GM23338 (cell line): ENCODE measurements at regions not wholly inside any gene's neighbourhood (a gene's known extent, or its start where the extent isn't known, plus 50 kb on each side); places are given as distances from the start of the nearest gene placed in this dataset.

ENCODE experiments used
- ATAC-seq: fragments of 200-7000 bp; cut with Tn5 transposase; 3 replicates; pipeline ENCODE4 v1.9.1; 2020
- DNase-seq: peaks from one replicate; pipeline ENCODE4 v3.0.0-alpha.2; 2015; ENCODE audit warnings: low spot score
- H2AFZ ChIP-seq: fragments of 200-600 bp; sonication (generic); 2 replicates; pipeline ENCODE4 v1.8.0; 2016; ENCODE audit warnings: antibody characterized with exemption, mild to moderate bottlenecking, moderate library complexity
- H3F3A ChIP-seq: fragments of 200-600 bp; sonication (generic); replicated peaks from 2 replicates; pipeline ENCODE4 v1.8.0; 2017; ENCODE audit warnings: antibody characterized with exemption, mixed run types, low read depth
- H3K27ac ChIP-seq: fragments of 200-600 bp; sonication (generic); 2 replicates; pipeline ENCODE4 v1.6.1; 2016; ENCODE audit warnings: low read depth
- H3K27me3 ChIP-seq: fragments of 200-600 bp; sonication (generic); 2 replicates; pipeline ENCODE4 v1.8.0; 2016; ENCODE audit warnings: mild to moderate bottlenecking, mixed run types, moderate library complexity; ENCODE audit not compliant: insufficient read depth
- H3K36me3 ChIP-seq: fragments of 200-600 bp; sonication (generic); 2 replicates; pipeline ENCODE4 v1.8.0; 2016; ENCODE audit warnings: mild to moderate bottlenecking; ENCODE audit not compliant: insufficient read depth
- H3K4me1 ChIP-seq: fragments of 200-600 bp; sonication (generic); 2 replicates; pipeline ENCODE4 v1.8.0; 2016; ENCODE audit warnings: mild to moderate bottlenecking, moderate library complexity; ENCODE audit not compliant: insufficient read depth
- H3K4me2 ChIP-seq: fragments of 200-600 bp; sonication (generic); 2 replicates; pipeline ENCODE4 v1.7.1; 2017; ENCODE audit warnings: mixed run types
- H3K4me3 ChIP-seq: fragments of 200-600 bp; sonication (generic); 2 replicates; pipeline ENCODE4 v1.6.1; 2016; ENCODE audit warnings: mixed run types
- H3K79me2 ChIP-seq: fragments of 200-600 bp; sonication (generic); replicated peaks from 2 replicates; pipeline ENCODE4 v1.8.0; 2017; ENCODE audit warnings: mild to moderate bottlenecking; ENCODE audit not compliant: insufficient read depth
- H3K9me2 ChIP-seq: fragments of 200-600 bp; sonication (generic); 2 replicates; pipeline ENCODE4 v1.8.0; 2017; ENCODE audit not compliant: insufficient read depth
- H4K20me1 ChIP-seq: fragments of 200-600 bp; sonication (generic); replicated peaks from 2 replicates; pipeline ENCODE4 v1.8.0; 2017; ENCODE audit warnings: mild to moderate bottlenecking; ENCODE audit not compliant: insufficient read depth
- H3K27ac Mint-ChIP-seq: 2 replicates; pipeline ENCODE4 v1.8.0; 2020; ENCODE audit warnings: inconsistent platforms, mild to moderate bottlenecking, moderate library complexity, mixed read lengths
- H3K27me3 Mint-ChIP-seq: 3 replicates; pipeline ENCODE4 v1.8.0; 2022; ENCODE audit warnings: low read depth, mild to moderate bottlenecking, moderate library complexity, mixed read lengths, inconsistent platforms; ENCODE audit not compliant: insufficient read depth, poor library complexity
- H3K36me3 Mint-ChIP-seq: 3 replicates; pipeline ENCODE4 v1.8.0; 2021; ENCODE audit warnings: low read depth, mild to moderate bottlenecking, inconsistent platforms, moderate library complexity, mixed read lengths
- H3K4me1 Mint-ChIP-seq: 3 replicates; pipeline ENCODE4 v1.8.0; 2020; ENCODE audit warnings: mild to moderate bottlenecking, inconsistent platforms, mixed read lengths
- H3K4me3 Mint-ChIP-seq: 3 replicates; pipeline ENCODE4 v1.8.0; 2021; ENCODE audit warnings: moderate library complexity, mild to moderate bottlenecking, inconsistent platforms, mixed read lengths
- H3K9me3 Mint-ChIP-seq: 3 replicates; pipeline ENCODE4 v1.8.0; 2020; ENCODE audit warnings: moderate library complexity, mild to moderate bottlenecking, inconsistent platforms, mixed read lengths
- CREB1 ChIP-seq: fragments of 250-450 bp; sonication (Bioruptor Pico); IDR thresholded peaks from 2 replicates; pipeline ENCODE4 v1.5.0; 2020; ENCODE audit warnings: low read depth, mild to moderate bottlenecking, moderate library complexity
- EZH2 ChIP-seq: fragments of 200-600 bp; sonication (generic); IDR thresholded peaks from one replicate; pipeline ENCODE4 v1.8.0; 2017; ENCODE audit warnings: antibody characterized with exemption, mild to moderate bottlenecking, low read depth; ENCODE audit not compliant: unreplicated experiment
- EZH2phosphoT487 ChIP-seq: fragments of 200-600 bp; sonication (generic); IDR thresholded peaks from one replicate; pipeline ENCODE4 v1.8.1; 2018; ENCODE audit warnings: antibody characterized with exemption; ENCODE audit not compliant: unreplicated experiment
- JUNB ChIP-seq: IDR thresholded peaks from one replicate; pipeline ENCODE4 v1.6.1; 2016; ENCODE audit warnings: antibody characterized with exemption; ENCODE audit not compliant: unreplicated experiment
- NANOG ChIP-seq: IDR thresholded peaks from 2 replicates; pipeline ENCODE4 v1.6.1; 2016; ENCODE audit warnings: antibody characterized with exemption, borderline replicate concordance
- POLR2AphosphoS5 ChIP-seq: IDR thresholded peaks from 2 replicates; pipeline ENCODE4 v1.6.1; 2016; ENCODE audit warnings: antibody characterized with exemption, low read depth
- STAT1 ChIP-seq: IDR thresholded peaks from one replicate; pipeline ENCODE4 v1.6.1; 2016; ENCODE audit warnings: antibody characterized with exemption; ENCODE audit not compliant: unreplicated experiment
- ZNF114 ChIP-seq: fragments of 250-450 bp; sonication (Bioruptor Pico); IDR thresholded peaks from 2 replicates; pipeline ENCODE4 v1.5.0; 2020; ENCODE audit warnings: mild to moderate bottlenecking, moderate library complexity
- ZNF331 ChIP-seq: fragments of 250-450 bp; sonication (Bioruptor Pico); IDR thresholded peaks from 2 replicates; pipeline ENCODE4 v1.5.0; 2020; ENCODE audit warnings: low read depth, mild to moderate bottlenecking, moderate library complexity
- TF ChIP-seq, protein P1 (sequence below): IDR thresholded peaks from one replicate; pipeline ENCODE4 v1.6.1; 2018; ENCODE audit warnings: antibody characterized with exemption; ENCODE audit not compliant: unreplicated experiment
- TF ChIP-seq, protein P2 (sequence below): IDR thresholded peaks from 2 replicates; pipeline ENCODE4 v1.6.1; 2016; ENCODE audit warnings: antibody characterized with exemption
- TF ChIP-seq, protein P3 (sequence below), 2 experiments: fragments of 200-600 bp in 1 of 2; sonication (generic) in 1 of 2; conservative IDR thresholded peaks; 2 replicates each; pipeline versions ENCODE4 v1.5.1 to v1.6.1; 2016 to 2017; ENCODE audit warnings: antibody characterized with exemption in 2 of 2, low read depth in 2 of 2, mild to moderate bottlenecking in 2 of 2, moderate library complexity in 1 of 2
- TF ChIP-seq, protein P4 (sequence below): fragments of 250-450 bp; sonication (Bioruptor Pico); IDR thresholded peaks from 2 replicates; pipeline ENCODE4 v1.5.0; 2020; ENCODE audit warnings: mild to moderate bottlenecking, moderate library complexity

DNA sequence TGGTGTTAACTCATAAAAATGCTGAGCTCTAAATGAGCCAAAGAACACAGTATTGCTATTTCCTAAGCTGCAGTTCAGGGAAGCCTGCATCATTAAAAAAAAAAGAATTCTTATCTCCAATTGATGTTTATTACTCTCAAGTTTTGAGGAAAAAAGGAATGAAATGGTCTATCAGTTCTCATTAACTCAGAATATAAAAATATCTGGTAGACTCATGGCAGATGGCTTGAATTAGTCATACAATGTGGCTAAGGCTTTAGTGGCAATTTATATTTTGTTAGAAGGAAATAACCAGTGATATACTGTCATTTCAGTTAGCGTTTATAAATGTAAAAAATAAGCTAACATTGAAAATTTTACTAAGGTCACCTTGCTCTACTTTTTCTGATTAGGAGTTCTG is 1403.4 kb upstream of the C9orf72 start:
- Mint-ChIP-seq H3K9me3 (peaks cover 18% of the 10 kb centered on the region), H3K4me1 (peaks cover 14% of the 10 kb centered on the region), H3K36me3 (peaks cover 25% of the 10 kb centered on the region), H3K27me3 (peaks cover 2% of the 10 kb centered on the region), H3K27ac (no peak overlapping the region), H3K4me3 (no peak overlapping the region)
- no peaks in the 10 kb centered on the region for H3K4me1 ChIP-seq
- H4K20me1 ChIP-seq, result no peaks in the 10 kb centered on the region
- H3K36me3 ChIP-seq, result no peaks in the 10 kb centered on the region
- H2AFZ ChIP-seq, result no peak overlapping the region
- H3K27me3 ChIP-seq, result no peaks in the 10 kb centered on the region
- H3K27ac ChIP-seq, result no peak overlapping the region
- no peak for TF ChIP-seq JUNB
- TF ChIP-seq, protein P1, sequence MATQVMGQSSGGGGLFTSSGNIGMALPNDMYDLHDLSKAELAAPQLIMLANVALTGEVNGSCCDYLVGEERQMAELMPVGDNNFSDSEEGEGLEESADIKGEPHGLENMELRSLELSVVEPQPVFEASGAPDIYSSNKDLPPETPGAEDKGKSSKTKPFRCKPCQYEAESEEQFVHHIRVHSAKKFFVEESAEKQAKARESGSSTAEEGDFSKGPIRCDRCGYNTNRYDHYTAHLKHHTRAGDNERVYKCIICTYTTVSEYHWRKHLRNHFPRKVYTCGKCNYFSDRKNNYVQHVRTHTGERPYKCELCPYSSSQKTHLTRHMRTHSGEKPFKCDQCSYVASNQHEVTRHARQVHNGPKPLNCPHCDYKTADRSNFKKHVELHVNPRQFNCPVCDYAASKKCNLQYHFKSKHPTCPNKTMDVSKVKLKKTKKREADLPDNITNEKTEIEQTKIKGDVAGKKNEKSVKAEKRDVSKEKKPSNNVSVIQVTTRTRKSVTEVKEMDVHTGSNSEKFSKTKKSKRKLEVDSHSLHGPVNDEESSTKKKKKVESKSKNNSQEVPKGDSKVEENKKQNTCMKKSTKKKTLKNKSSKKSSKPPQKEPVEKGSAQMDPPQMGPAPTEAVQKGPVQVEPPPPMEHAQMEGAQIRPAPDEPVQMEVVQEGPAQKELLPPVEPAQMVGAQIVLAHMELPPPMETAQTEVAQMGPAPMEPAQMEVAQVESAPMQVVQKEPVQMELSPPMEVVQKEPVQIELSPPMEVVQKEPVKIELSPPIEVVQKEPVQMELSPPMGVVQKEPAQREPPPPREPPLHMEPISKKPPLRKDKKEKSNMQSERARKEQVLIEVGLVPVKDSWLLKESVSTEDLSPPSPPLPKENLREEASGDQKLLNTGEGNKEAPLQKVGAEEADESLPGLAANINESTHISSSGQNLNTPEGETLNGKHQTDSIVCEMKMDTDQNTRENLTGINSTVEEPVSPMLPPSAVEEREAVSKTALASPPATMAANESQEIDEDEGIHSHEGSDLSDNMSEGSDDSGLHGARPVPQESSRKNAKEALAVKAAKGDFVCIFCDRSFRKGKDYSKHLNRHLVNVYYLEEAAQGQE, result no peak
- TF ChIP-seq, protein P2, sequence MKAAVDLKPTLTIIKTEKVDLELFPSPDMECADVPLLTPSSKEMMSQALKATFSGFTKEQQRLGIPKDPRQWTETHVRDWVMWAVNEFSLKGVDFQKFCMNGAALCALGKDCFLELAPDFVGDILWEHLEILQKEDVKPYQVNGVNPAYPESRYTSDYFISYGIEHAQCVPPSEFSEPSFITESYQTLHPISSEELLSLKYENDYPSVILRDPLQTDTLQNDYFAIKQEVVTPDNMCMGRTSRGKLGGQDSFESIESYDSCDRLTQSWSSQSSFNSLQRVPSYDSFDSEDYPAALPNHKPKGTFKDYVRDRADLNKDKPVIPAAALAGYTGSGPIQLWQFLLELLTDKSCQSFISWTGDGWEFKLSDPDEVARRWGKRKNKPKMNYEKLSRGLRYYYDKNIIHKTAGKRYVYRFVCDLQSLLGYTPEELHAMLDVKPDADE, result no peak
- TF ChIP-seq POLR2AphosphoS5, result no peak
- TF ChIP-seq ZNF114 (CRISPR knock-in tag), result no peak
- TF ChIP-seq, protein P3, sequence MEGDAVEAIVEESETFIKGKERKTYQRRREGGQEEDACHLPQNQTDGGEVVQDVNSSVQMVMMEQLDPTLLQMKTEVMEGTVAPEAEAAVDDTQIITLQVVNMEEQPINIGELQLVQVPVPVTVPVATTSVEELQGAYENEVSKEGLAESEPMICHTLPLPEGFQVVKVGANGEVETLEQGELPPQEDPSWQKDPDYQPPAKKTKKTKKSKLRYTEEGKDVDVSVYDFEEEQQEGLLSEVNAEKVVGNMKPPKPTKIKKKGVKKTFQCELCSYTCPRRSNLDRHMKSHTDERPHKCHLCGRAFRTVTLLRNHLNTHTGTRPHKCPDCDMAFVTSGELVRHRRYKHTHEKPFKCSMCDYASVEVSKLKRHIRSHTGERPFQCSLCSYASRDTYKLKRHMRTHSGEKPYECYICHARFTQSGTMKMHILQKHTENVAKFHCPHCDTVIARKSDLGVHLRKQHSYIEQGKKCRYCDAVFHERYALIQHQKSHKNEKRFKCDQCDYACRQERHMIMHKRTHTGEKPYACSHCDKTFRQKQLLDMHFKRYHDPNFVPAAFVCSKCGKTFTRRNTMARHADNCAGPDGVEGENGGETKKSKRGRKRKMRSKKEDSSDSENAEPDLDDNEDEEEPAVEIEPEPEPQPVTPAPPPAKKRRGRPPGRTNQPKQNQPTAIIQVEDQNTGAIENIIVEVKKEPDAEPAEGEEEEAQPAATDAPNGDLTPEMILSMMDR (conservative IDR thresholded peaks at IDR 0.05; ENCODE audit: low read depth in 2 of 2), result no peak
- TF ChIP-seq ZNF331 (CRISPR knock-in tag), result no peak
- no peak for TF ChIP-seq CREB1 (CRISPR knock-in tag)
- TF ChIP-seq, protein P4, sequence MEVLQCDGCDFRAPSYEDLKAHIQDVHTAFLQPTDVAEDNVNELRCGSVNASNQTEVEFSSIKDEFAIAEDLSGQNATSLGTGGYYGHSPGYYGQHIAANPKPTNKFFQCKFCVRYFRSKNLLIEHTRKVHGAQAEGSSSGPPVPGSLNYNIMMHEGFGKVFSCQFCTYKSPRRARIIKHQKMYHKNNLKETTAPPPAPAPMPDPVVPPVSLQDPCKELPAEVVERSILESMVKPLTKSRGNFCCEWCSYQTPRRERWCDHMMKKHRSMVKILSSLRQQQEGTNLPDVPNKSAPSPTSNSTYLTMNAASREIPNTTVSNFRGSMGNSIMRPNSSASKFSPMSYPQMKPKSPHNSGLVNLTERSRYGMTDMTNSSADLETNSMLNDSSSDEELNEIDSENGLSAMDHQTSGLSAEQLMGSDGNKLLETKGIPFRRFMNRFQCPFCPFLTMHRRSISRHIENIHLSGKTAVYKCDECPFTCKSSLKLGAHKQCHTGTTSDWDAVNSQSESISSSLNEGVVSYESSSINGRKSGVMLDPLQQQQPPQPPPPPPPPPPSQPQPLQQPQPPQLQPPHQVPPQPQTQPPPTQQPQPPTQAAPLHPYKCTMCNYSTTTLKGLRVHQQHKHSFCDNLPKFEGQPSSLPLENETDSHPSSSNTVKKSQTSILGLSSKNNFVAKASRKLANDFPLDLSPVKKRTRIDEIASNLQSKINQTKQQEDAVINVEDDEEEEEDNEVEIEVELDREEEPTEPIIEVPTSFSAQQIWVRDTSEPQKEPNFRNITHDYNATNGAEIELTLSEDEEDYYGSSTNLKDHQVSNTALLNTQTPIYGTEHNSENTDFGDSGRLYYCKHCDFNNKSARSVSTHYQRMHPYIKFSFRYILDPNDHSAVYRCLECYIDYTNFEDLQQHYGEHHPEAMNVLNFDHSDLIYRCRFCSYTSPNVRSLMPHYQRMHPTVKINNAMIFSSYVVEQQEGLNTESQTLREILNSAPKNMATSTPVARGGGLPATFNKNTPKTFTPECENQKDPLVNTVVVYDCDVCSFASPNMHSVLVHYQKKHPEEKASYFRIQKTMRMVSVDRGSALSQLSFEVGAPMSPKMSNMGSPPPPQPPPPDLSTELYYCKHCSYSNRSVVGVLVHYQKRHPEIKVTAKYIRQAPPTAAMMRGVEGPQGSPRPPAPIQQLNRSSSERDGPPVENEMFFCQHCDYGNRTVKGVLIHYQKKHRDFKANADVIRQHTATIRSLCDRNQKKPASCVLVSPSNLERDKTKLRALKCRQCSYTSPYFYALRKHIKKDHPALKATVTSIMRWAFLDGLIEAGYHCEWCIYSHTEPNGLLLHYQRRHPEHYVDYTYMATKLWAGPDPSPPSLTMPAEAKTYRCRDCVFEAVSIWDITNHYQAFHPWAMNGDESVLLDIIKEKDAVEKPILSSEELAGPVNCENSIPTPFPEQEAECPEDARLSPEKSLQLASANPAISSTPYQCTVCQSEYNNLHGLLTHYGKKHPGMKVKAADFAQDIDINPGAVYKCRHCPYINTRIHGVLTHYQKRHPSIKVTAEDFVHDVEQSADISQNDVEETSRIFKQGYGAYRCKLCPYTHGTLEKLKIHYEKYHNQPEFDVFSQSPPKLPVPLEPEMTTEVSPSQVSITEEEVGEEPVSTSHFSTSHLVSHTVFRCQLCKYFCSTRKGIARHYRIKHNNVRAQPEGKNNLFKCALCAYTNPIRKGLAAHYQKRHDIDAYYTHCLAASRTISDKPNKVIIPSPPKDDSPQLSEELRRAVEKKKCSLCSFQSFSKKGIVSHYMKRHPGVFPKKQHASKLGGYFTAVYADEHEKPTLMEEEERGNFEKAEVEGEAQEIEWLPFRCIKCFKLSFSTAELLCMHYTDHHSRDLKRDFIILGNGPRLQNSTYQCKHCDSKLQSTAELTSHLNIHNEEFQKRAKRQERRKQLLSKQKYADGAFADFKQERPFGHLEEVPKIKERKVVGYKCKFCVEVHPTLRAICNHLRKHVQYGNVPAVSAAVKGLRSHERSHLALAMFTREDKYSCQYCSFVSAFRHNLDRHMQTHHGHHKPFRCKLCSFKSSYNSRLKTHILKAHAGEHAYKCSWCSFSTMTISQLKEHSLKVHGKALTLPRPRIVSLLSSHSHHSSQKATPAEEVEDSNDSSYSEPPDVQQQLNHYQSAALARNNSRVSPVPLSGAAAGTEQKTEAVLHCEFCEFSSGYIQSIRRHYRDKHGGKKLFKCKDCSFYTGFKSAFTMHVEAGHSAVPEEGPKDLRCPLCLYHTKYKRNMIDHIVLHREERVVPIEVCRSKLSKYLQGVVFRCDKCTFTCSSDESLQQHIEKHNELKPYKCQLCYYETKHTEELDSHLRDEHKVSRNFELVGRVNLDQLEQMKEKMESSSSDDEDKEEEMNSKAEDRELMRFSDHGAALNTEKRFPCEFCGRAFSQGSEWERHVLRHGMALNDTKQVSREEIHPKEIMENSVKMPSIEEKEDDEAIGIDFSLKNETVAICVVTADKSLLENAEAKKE (CRISPR knock-in tag), result no peak
- TF ChIP-seq EZH2phosphoT487, result no peak
- no peak for TF ChIP-seq NANOG
- no peak for TF ChIP-seq EZH2
- TF ChIP-seq STAT1, result no peak
- H3K4me3 ChIP-seq, result no peak overlapping the region
- H3K9me2 ChIP-seq, result peaks cover 12% of the 10 kb centered on the region; the same call in 1 of the 2 replicates
- no peak for DNase-seq
- H3K4me2 ChIP-seq, result no peak overlapping the region
- no peak for ATAC-seq
- H3K79me2 ChIP-seq, result no peaks in the 10 kb centered on the region
- no peaks in the 10 kb centered on the region for H3F3A ChIP-seq
